IPS-20b (cell line): ENCODE measurements at regions not wholly inside any gene's neighbourhood (a gene's known extent, or its start where the extent isn't known, plus 50 kb on each side); places are given as distances from the start of the nearest gene placed in this dataset.
"Not testable (repeated sequence)": the region's sequence is repeated elsewhere in the genome, so short reads cannot be mapped to it uniquely, and the experiment has no call there.

ENCODE experiments used
- H3K27ac ChIP-seq: one replicate; pipeline ENCODE4 v1.5.1; 2013; ENCODE audit warnings: low read length
- H3K27me3 ChIP-seq: 2 replicates; pipeline ENCODE4 v1.6.1; 2013; ENCODE audit warnings: mild to moderate bottlenecking, low read length, inconsistent platforms; ENCODE audit not compliant: insufficient read depth
- H3K36me3 ChIP-seq: 2 replicates; pipeline ENCODE4 v1.6.1; 2013; ENCODE audit warnings: low read depth, mild to moderate bottlenecking, inconsistent platforms, low read length, moderate library complexity; ENCODE audit not compliant: insufficient read depth
- H3K4me1 ChIP-seq: 2 replicates; pipeline ENCODE4 v1.6.1; 2013; ENCODE audit warnings: mild to moderate bottlenecking, control low read depth, inconsistent platforms, low read length, moderate library complexity; ENCODE audit not compliant: insufficient read depth
- H3K4me3 ChIP-seq: 2 replicates; pipeline ENCODE4 v1.5.1; 2013; ENCODE audit warnings: mild to moderate bottlenecking, low read length, inconsistent platforms
- H3K9ac ChIP-seq: 2 replicates; pipeline ENCODE4 v1.6.1; 2013; ENCODE audit warnings: low read depth, mild to moderate bottlenecking, inconsistent platforms, low read length, moderate library complexity
- H3K9me3 ChIP-seq: 2 replicates; pipeline ENCODE4 v1.6.1; 2013; ENCODE audit warnings: mild to moderate bottlenecking, low read depth, low read length, inconsistent platforms; ENCODE audit not compliant: insufficient read depth

GRCh38 chr2:215793747-215794595, 219.4 kb downstream of the MREG start:
- Histone ChIP-seq H3K4me1 (peaks cover 13% of the 10 kb centered on the region), H3K9me3 (no peaks in the 10 kb centered on the region), H3K27me3 (no peaks in the 10 kb centered on the region), H3K9ac (no peak overlapping the region), H3K4me3 (no peak overlapping the region), H3K36me3 (no peaks in the 10 kb centered on the region), H3K27ac (no peak overlapping the region)

- H3K4me3 ChIP-seq: no peak overlapping the region
- H3K27ac ChIP-seq: no peak overlapping the region
- H3K27me3 ChIP-seq: no peaks in the 10 kb centered on the region
- H3K9ac ChIP-seq: no peak overlapping the region
- no peaks in the 10 kb centered on the region for H3K9me3 ChIP-seq
- peaks cover 13% of the 10 kb centered on the region for H3K4me1 ChIP-seq
- no peaks in the 10 kb centered on the region for H3K36me3 ChIP-seq
Measured at GRCh38 chr2:215791481-215791937, 221.8 kb downstream of the MREG start.

GRCh38 chr2:215790523-215791421, 222.6 kb downstream of the MREG start:
- Histone ChIP-seq H3K9me3 (no peaks in the 10 kb centered on the region), H3K9ac (no peak overlapping the region), H3K27me3 (no peaks in the 10 kb centered on the region), H3K4me3 (no peak overlapping the region), H3K4me1 (peaks cover 13% of the 10 kb centered on the region), H3K36me3 (no peaks in the 10 kb centered on the region), H3K27ac (no peak overlapping the region)

- Histone ChIP-seq H3K4me1 (peaks cover 9% of the 10 kb centered on the region), H3K9ac (no peak overlapping the region), H3K36me3 (no peaks in the 10 kb centered on the region), H3K9me3 (no peaks in the 10 kb centered on the region), H3K27ac (no peak overlapping the region), H3K4me3 (no peak overlapping the region), H3K27me3 (no peaks in the 10 kb centered on the region)
Measured at GRCh38 chr2:215787565-215788178, 225.7 kb downstream of the MREG start.

- no peak overlapping the region for H3K9ac ChIP-seq
- H3K4me3 ChIP-seq: no peak overlapping the region
- H3K4me1 ChIP-seq: peaks cover 9% of the 10 kb centered on the region
- H3K27me3 ChIP-seq: no peaks in the 10 kb centered on the region
- H3K36me3 ChIP-seq: no peaks in the 10 kb centered on the region
- H3K27ac ChIP-seq: no peak overlapping the region
- H3K9me3 ChIP-seq: no peaks in the 10 kb centered on the region
Measured at GRCh38 chr2:215787025-215787424, 226.3 kb downstream of the MREG start.

GRCh38 chr2:215784371-215784783, 229.0 kb downstream of the MREG start:
- Histone ChIP-seq H3K27me3 (no peaks in the 10 kb centered on the region), H3K9me3 (no peaks in the 10 kb centered on the region), H3K27ac (no peak overlapping the region), H3K4me1 (peaks cover 5% of the 10 kb centered on the region; the same call in 1 of the 2 replicates), H3K9ac (no peak overlapping the region), H3K4me3 (no peak overlapping the region), H3K36me3 (no peaks in the 10 kb centered on the region)

- H3K27ac ChIP-seq, H3K36me3 ChIP-seq, H3K27me3 ChIP-seq, H3K4me3 ChIP-seq, H3K4me1 ChIP-seq, H3K9ac ChIP-seq, H3K9me3 ChIP-seq: not testable (repeated sequence)
Measured at GRCh38 chr2:215783640-215784039, 229.7 kb downstream of the MREG start.

- H3K27me3 ChIP-seq: no peaks in the 10 kb centered on the region
- no peaks in the 10 kb centered on the region for H3K9me3 ChIP-seq
- no peak overlapping the region for H3K4me3 ChIP-seq
- no peak overlapping the region for H3K9ac ChIP-seq
- H3K4me1 ChIP-seq: peaks cover 5% of the 10 kb centered on the region; the same call in 1 of the 2 replicates
- no peak overlapping the region for H3K27ac ChIP-seq
- no peaks in the 10 kb centered on the region for H3K36me3 ChIP-seq
Measured at GRCh38 chr2:215782965-215783364, 230.4 kb downstream of the MREG start.

- Histone ChIP-seq H3K4me1 (peaks cover 5% of the 10 kb centered on the region; the same call in 1 of the 2 replicates), H3K27ac (no peak overlapping the region), H3K27me3 (no peaks in the 10 kb centered on the region), H3K9ac (no peak overlapping the region), H3K36me3 (no peaks in the 10 kb centered on the region), H3K9me3 (no peaks in the 10 kb centered on the region), H3K4me3 (no peak overlapping the region)
Measured at GRCh38 chr2:215782295-215782694, 231.1 kb downstream of the MREG start.

- Histone ChIP-seq H3K36me3 (no peaks in the 10 kb centered on the region), H3K4me3 (no peak overlapping the region), H3K9ac (no peak overlapping the region), H3K4me1 (peaks cover 5% of the 10 kb centered on the region; the same call in 1 of the 2 replicates), H3K27me3 (no peaks in the 10 kb centered on the region), H3K27ac (no peak overlapping the region), H3K9me3 (no peaks in the 10 kb centered on the region)
Measured at GRCh38 chr2:215780907-215781685, 232.3 kb downstream of the MREG start.

- Histone ChIP-seq H3K9ac (no peak overlapping the region), H3K9me3 (no peaks in the 10 kb centered on the region), H3K4me3 (no peak overlapping the region), H3K36me3 (no peaks in the 10 kb centered on the region), H3K4me1 (peaks cover 5% of the 10 kb centered on the region; the same call in 1 of the 2 replicates), H3K27me3 (no peaks in the 10 kb centered on the region), H3K27ac (no peak overlapping the region)
Measured at GRCh38 chr2:215780313-215780712, 233.0 kb downstream of the MREG start.
